ENCODE measurements at regions not wholly inside any gene's neighbourhood (a gene's known extent, or its start where the extent isn't known, plus 50 kb on each side); places are given as distances from the start of the nearest gene placed in this dataset.

DNA sequence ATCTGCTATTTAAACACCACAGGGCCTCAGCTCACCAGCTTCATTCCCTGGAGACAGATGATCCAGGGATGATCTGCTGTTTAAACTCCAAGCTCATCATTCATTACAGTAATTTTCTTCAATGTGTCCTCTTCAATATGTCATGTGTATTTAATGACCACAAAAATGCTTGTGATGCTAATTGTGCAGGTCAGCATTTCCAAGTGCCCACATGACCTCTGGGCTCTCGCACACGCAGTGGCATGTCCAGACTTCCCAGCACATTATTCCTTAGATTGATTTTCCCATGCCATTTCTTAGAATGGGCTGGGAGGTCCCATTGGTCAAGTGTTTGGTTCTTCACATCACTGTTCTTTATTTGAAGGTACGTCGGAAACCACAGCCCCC, 434.4 kb downstream of the HAO1 start:
- TF ChIP-seq, protein P1, sequence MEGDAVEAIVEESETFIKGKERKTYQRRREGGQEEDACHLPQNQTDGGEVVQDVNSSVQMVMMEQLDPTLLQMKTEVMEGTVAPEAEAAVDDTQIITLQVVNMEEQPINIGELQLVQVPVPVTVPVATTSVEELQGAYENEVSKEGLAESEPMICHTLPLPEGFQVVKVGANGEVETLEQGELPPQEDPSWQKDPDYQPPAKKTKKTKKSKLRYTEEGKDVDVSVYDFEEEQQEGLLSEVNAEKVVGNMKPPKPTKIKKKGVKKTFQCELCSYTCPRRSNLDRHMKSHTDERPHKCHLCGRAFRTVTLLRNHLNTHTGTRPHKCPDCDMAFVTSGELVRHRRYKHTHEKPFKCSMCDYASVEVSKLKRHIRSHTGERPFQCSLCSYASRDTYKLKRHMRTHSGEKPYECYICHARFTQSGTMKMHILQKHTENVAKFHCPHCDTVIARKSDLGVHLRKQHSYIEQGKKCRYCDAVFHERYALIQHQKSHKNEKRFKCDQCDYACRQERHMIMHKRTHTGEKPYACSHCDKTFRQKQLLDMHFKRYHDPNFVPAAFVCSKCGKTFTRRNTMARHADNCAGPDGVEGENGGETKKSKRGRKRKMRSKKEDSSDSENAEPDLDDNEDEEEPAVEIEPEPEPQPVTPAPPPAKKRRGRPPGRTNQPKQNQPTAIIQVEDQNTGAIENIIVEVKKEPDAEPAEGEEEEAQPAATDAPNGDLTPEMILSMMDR (IDR thresholded peaks at IDR 0.05; ENCODE audit: borderline replicate concordance, extremely low read depth, low read length, poor library complexity, severe bottlenecking): no peak
- TF ChIP-seq EZH2 (IDR thresholded peaks at IDR 0.05; ENCODE audit: borderline replicate concordance, low read depth, low read length, severe bottlenecking): no peak

Measured in DND-41 (cell line).